DND-41 (cell line): ENCODE measurements at regions not wholly inside any gene's neighbourhood (a gene's known extent, or its start where the extent isn't known, plus 50 kb on each side); places are given as distances from the start of the nearest gene placed in this dataset.

Experiments used
- ATAC-seq: fragments of 200-7000 bp; cut with Tn5 transposase; 3 replicates; pipeline ENCODE4 v1.9.1; 2021; ENCODE audit warnings: low read depth; ENCODE audit not compliant: insufficient read depth
- DNase-seq: peaks from one replicate; pipeline ENCODE4 v3.0.0-alpha.2; 2020
- H2AFZ ChIP-seq: 2 replicates; pipeline ENCODE4 v1.6.0; 2012; ENCODE audit warnings: low read depth, low read length
- H3K27ac ChIP-seq: 2 replicates; pipeline ENCODE4 v1.5.1; 2012; ENCODE audit warnings: low read length, inconsistent platforms
- H3K27me3 ChIP-seq: fragments of 200-600 bp; sonication (generic); 2 replicates; pipeline ENCODE4 v1.6.0; 2012; ENCODE audit warnings: low read length, mild to moderate bottlenecking, inconsistent platforms; ENCODE audit not compliant: insufficient read depth, poor library complexity
- H3K36me3 ChIP-seq: 2 replicates; pipeline ENCODE4 v1.5.1; 2012; ENCODE audit warnings: low read length, inconsistent platforms; ENCODE audit not compliant: insufficient read depth
- H3K4me1 ChIP-seq: 2 replicates; pipeline ENCODE4 v1.5.1; 2012; ENCODE audit warnings: mild to moderate bottlenecking, low read length; ENCODE audit not compliant: insufficient read depth
- H3K4me2 ChIP-seq: 2 replicates; pipeline ENCODE4 v1.6.0; 2012; ENCODE audit warnings: mild to moderate bottlenecking, moderate library complexity, low read length, inconsistent platforms; ENCODE audit not compliant: insufficient read depth
- H3K4me3 ChIP-seq, 2 experiments: fragments of 200-600 bp in 1 of 2; shearing (Covaris generic) in 1 of 2; 2 replicates each; pipeline ENCODE4 v1.5.1; 2012 to 2016; ENCODE audit warnings: inconsistent platforms in 2 of 2, low read length in 2 of 2, mild to moderate bottlenecking in 2 of 2, low read depth in 1 of 2, moderate library complexity in 1 of 2
- H3K79me2 ChIP-seq: 2 replicates; pipeline ENCODE4 v1.6.0; 2012; ENCODE audit warnings: low read length, inconsistent platforms; ENCODE audit not compliant: insufficient read depth
- H3K9ac ChIP-seq: 2 replicates; pipeline ENCODE4 v1.6.0; 2012; ENCODE audit warnings: low read depth, mild to moderate bottlenecking, inconsistent platforms, low read length, moderate library complexity
- H3K9me3 ChIP-seq: 2 replicates; pipeline ENCODE4 v1.5.1; 2012; ENCODE audit warnings: low read length, moderate library complexity, mild to moderate bottlenecking, inconsistent platforms; ENCODE audit not compliant: insufficient read depth, severe bottlenecking
- H4K20me1 ChIP-seq: 2 replicates; pipeline ENCODE4 v1.6.0; 2012; ENCODE audit warnings: low read length; ENCODE audit not compliant: insufficient read depth
- CTCF ChIP-seq: IDR thresholded peaks from 2 replicates; pipeline ENCODE4 v1.5.1; 2012; ENCODE audit warnings: borderline replicate concordance, low read length, moderate library complexity, mild to moderate bottlenecking; ENCODE audit not compliant: poor library complexity, severe bottlenecking; ENCODE audit errors: extremely low read depth
- EZH2 ChIP-seq: IDR thresholded peaks from 3 replicates; pipeline ENCODE4 v1.6.1; 2012; ENCODE audit warnings: borderline replicate concordance, low read depth, mild to moderate bottlenecking, moderate library complexity, low read length, inconsistent platforms; ENCODE audit not compliant: severe bottlenecking

GRCh38 chr11:128205796-128206195 lies 381.6 kb downstream of the ETS1 start:
- no peaks in the 10 kb centered on the region for H3K79me2 ChIP-seq
- H3K4me3 ChIP-seq = no peak overlapping the region
- ATAC-seq = no peak
- H3K36me3 ChIP-seq = no peaks in the 10 kb centered on the region
- H3K9me3 ChIP-seq = peaks cover 3% of the 10 kb centered on the region
- DNase-seq = no peak
- H3K4me2 ChIP-seq = no peak overlapping the region
- no peak overlapping the region for H3K9ac ChIP-seq
- H3K27me3 ChIP-seq = no peaks in the 10 kb centered on the region
- no peaks in the 10 kb centered on the region for H3K4me1 ChIP-seq
- no peak overlapping the region for H3K27ac ChIP-seq
- no peak overlapping the region for H2AFZ ChIP-seq
- no peaks in the 10 kb centered on the region for H4K20me1 ChIP-seq
- TF ChIP-seq CTCF (no peak), EZH2 (no peak)

GRCh38 chr11:128204898-128205297 lies 382.5 kb downstream of the ETS1 start:
- no peak for TF ChIP-seq CTCF
- TF ChIP-seq EZH2 = no peak
- no peak for ATAC-seq
- H3K79me2 ChIP-seq = no peaks in the 10 kb centered on the region
- H3K27me3 ChIP-seq = no peaks in the 10 kb centered on the region
- no peak overlapping the region for H3K9ac ChIP-seq
- no peak for DNase-seq
- H3K4me3 ChIP-seq = no peak overlapping the region
- no peak overlapping the region for H3K27ac ChIP-seq
- H3K9me3 ChIP-seq = peaks cover 3% of the 10 kb centered on the region
- no peaks in the 10 kb centered on the region for H3K4me1 ChIP-seq
- no peak overlapping the region for H2AFZ ChIP-seq
- H3K36me3 ChIP-seq = no peaks in the 10 kb centered on the region
- no peaks in the 10 kb centered on the region for H4K20me1 ChIP-seq
- no peak overlapping the region for H3K4me2 ChIP-seq

GRCh38 chr11:128201801-128202200 lies 385.6 kb downstream of the ETS1 start:
- Histone ChIP-seq H3K27ac (no peak overlapping the region), H3K79me2 (no peaks in the 10 kb centered on the region), H3K4me1 (peaks cover 1% of the 10 kb centered on the region; the same call in 1 of the 2 replicates), H2AFZ (no peak overlapping the region; the same call in 1 of the 2 replicates), H3K4me2 (no peak overlapping the region), H3K4me3 (no peak overlapping the region), H3K9ac (no peak overlapping the region), H3K27me3 (no peaks in the 10 kb centered on the region), H3K9me3 (peaks cover 3% of the 10 kb centered on the region), H3K36me3 (no peaks in the 10 kb centered on the region), H4K20me1 (no peaks in the 10 kb centered on the region)
- no peak for DNase-seq
- no peak for TF ChIP-seq EZH2
- TF ChIP-seq CTCF = no peak
- no peak for ATAC-seq

GRCh38 chr11:128201009-128201408 lies 386.3 kb downstream of the ETS1 start:
- H3K4me1 ChIP-seq = peaks cover 9% of the 10 kb centered on the region
- DNase-seq (no peak), ATAC-seq (no peak)
- TF ChIP-seq CTCF (no peak), EZH2 (no peak)
- H3K36me3 ChIP-seq = no peaks in the 10 kb centered on the region
- H2AFZ ChIP-seq = no peak overlapping the region
- no peaks in the 10 kb centered on the region for H3K79me2 ChIP-seq
- H3K4me2 ChIP-seq = no peak overlapping the region
- no peaks in the 10 kb centered on the region for H3K27me3 ChIP-seq
- no peak overlapping the region for H3K4me3 ChIP-seq
- no peaks in the 10 kb centered on the region for H3K9me3 ChIP-seq
- no peak overlapping the region for H3K27ac ChIP-seq
- no peaks in the 10 kb centered on the region for H4K20me1 ChIP-seq
- H3K9ac ChIP-seq = no peak overlapping the region
